DOHH2 (cell line): ENCODE measurements at regions not wholly inside any gene's neighbourhood (a gene's known extent, or its start where the extent isn't known, plus 50 kb on each side); places are given as distances from the start of the nearest gene placed in this dataset.

ENCODE experiments used
- H3F3A ChIP-seq: fragments of 200-600 bp; sonication (generic), shearing (Covaris generic); 2 replicates; pipeline ENCODE4 v1.6.0; 2016; ENCODE audit warnings: antibody characterized with exemption, mild to moderate bottlenecking; ENCODE audit not compliant: control insufficient read depth, insufficient read depth
- H3K27ac ChIP-seq: fragments of 200-600 bp; sonication (generic); 2 replicates; pipeline ENCODE4 v1.5.1; 2014; ENCODE audit warnings: low read depth, mild to moderate bottlenecking, low read length, moderate library complexity
- H3K27me3 ChIP-seq: fragments of 200-600 bp; sonication (generic); 2 replicates; pipeline ENCODE4 v1.6.1; 2014; ENCODE audit warnings: mild to moderate bottlenecking, low read length, mixed read lengths; ENCODE audit not compliant: control insufficient read depth
- H3K36me3 ChIP-seq: fragments of 200-600 bp; sonication (generic); 2 replicates; pipeline ENCODE4 v1.6.1; 2014; ENCODE audit warnings: mild to moderate bottlenecking, low read length, moderate library complexity, mixed read lengths; ENCODE audit not compliant: control insufficient read depth
- H3K4me1 ChIP-seq: fragments of 200-600 bp; sonication (generic); 2 replicates; pipeline ENCODE4 v1.6.1; 2014; ENCODE audit warnings: mild to moderate bottlenecking, low read length, mixed read lengths; ENCODE audit not compliant: control insufficient read depth
- H3K4me2 ChIP-seq: fragments of 200-600 bp; sonication (generic); 2 replicates; pipeline ENCODE4 v1.6.0; 2014; ENCODE audit warnings: mild to moderate bottlenecking, low read length, moderate library complexity
- H3K4me3 ChIP-seq: fragments of 200-600 bp; sonication (generic); 2 replicates; pipeline ENCODE4 v1.5.1; 2014; ENCODE audit warnings: mild to moderate bottlenecking, low read length, mixed read lengths
- H3K79me2 ChIP-seq: fragments of 200-600 bp; sonication (generic); 2 replicates; pipeline ENCODE4 v1.6.1; 2014; ENCODE audit warnings: mild to moderate bottlenecking, low read length, mixed read lengths; ENCODE audit not compliant: control insufficient read depth
- H3K9me2 ChIP-seq: fragments of 200-600 bp; sonication (generic); replicated peaks from 2 replicates; pipeline ENCODE4 v1.6.1; 2014; ENCODE audit warnings: mild to moderate bottlenecking, low read length, mixed read lengths; ENCODE audit not compliant: control insufficient read depth
- H3K9me3 ChIP-seq: fragments of 200-600 bp; sonication (generic); 2 replicates; pipeline ENCODE4 v1.6.1; 2014; ENCODE audit warnings: antibody characterized with exemption, low read length, mixed read lengths; ENCODE audit not compliant: control insufficient read depth, insufficient read depth
- H4K20me1 ChIP-seq: fragments of 200-600 bp; sonication (generic); 2 replicates; pipeline ENCODE4 v1.6.0; 2014; ENCODE audit warnings: low read depth, mild to moderate bottlenecking, antibody characterized with exemption, low read length, moderate library complexity; ENCODE audit not compliant: control insufficient read depth, insufficient read depth
- EZH2phosphoT487 ChIP-seq: fragments of 200-600 bp; sonication (generic); IDR thresholded peaks from 2 replicates; pipeline ENCODE4 v1.6.1; 2017; ENCODE audit warnings: borderline replicate concordance, mild to moderate bottlenecking, antibody characterized with exemption, low read length, moderate library complexity, mixed read lengths
- TF ChIP-seq, protein P1 (sequence below): fragments of 200-600 bp; sonication (generic); IDR thresholded peaks from one replicate; pipeline ENCODE4 v1.5.1; 2014; ENCODE audit warnings: antibody characterized with exemption, mild to moderate bottlenecking, low read depth, low read length; ENCODE audit not compliant: poor library complexity, severe bottlenecking

DNA sequence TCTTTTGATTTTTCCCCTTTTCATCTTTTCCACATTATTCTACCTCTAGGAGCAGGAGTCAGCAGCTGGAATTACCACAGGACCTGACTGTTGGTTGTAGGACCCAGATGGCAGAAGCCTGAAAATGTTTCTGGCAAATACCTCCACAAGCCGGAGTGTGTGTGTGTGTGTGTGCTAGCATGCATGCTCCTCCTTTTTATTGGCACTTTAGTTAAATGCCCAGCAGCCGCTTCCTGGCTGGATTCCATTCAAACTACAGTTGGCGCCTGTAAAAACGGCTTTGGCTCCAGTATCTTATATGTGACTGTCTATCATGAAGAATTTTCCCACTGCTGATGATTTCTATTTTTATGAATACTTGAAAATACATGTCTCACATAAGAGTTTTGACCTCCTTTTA is 319.7 kb upstream of the SP4 start:
- Histone ChIP-seq H3K4me1 (no peaks in the 10 kb centered on the region), H3K9me2 (no peaks in the 10 kb centered on the region), H3K36me3 (no peaks in the 10 kb centered on the region), H4K20me1 (no peaks in the 10 kb centered on the region), H3F3A (no peaks in the 10 kb centered on the region), H3K4me3 (no peak overlapping the region), H3K27me3 (no peaks in the 10 kb centered on the region), H3K9me3 (no peaks in the 10 kb centered on the region), H3K79me2 (no peaks in the 10 kb centered on the region), H3K27ac (no peak overlapping the region), H3K4me2 (no peak overlapping the region)
- TF ChIP-seq EZH2phosphoT487: no peak
- TF ChIP-seq, protein P1, sequence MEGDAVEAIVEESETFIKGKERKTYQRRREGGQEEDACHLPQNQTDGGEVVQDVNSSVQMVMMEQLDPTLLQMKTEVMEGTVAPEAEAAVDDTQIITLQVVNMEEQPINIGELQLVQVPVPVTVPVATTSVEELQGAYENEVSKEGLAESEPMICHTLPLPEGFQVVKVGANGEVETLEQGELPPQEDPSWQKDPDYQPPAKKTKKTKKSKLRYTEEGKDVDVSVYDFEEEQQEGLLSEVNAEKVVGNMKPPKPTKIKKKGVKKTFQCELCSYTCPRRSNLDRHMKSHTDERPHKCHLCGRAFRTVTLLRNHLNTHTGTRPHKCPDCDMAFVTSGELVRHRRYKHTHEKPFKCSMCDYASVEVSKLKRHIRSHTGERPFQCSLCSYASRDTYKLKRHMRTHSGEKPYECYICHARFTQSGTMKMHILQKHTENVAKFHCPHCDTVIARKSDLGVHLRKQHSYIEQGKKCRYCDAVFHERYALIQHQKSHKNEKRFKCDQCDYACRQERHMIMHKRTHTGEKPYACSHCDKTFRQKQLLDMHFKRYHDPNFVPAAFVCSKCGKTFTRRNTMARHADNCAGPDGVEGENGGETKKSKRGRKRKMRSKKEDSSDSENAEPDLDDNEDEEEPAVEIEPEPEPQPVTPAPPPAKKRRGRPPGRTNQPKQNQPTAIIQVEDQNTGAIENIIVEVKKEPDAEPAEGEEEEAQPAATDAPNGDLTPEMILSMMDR: no peak

DNA sequence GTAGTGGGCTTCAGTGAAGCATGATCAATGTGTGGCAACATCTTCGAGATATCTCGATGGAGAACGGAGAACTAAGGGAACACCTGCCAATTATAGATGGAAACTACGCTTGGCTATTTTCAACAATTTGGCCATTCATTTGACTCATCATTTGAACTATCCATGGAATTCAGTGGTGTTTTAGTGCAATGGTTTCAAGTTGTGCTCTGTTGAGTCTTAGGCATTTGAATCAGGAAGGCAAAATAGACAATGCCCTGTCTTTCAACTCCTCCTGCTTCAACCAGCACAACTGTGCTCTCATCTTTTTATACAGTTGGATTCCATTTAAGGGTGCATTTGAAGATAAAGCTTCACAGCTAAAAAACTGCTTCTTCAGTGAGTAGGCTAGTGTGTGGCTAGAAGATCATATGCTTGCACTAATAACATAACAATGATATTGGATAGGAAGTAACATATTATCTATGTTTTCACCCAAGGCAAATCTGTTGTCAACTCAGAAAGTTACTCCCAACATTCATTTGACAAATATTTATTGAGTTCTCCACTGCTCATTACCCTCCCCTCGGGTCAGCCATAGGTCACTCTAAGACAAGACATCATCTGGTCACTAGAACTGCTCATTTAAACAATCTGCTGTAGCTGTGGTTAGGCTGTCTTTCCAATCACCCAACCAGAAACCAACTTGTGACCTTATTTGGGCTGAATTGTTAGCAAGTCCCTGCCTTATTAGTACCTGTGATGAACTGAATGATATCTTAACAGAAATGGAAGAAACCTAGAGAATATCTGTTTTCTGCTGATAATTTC is 314.1 kb upstream of the SP4 start:
- H3K9me2 ChIP-seq: no peaks in the 10 kb centered on the region
- TF ChIP-seq, protein P1: no peak
- no peak for TF ChIP-seq EZH2phosphoT487
- no peaks in the 10 kb centered on the region for H3K9me3 ChIP-seq
- H3F3A ChIP-seq: no peaks in the 10 kb centered on the region
- H3K4me2 ChIP-seq: no peak overlapping the region
- H3K4me3 ChIP-seq: no peak overlapping the region
- no peaks in the 10 kb centered on the region for H4K20me1 ChIP-seq
- no peaks in the 10 kb centered on the region for H3K79me2 ChIP-seq
- no peaks in the 10 kb centered on the region for H3K36me3 ChIP-seq
- H3K27ac ChIP-seq: no peak overlapping the region
- no peaks in the 10 kb centered on the region for H3K4me1 ChIP-seq
- H3K27me3 ChIP-seq: no peaks in the 10 kb centered on the region

DNA sequence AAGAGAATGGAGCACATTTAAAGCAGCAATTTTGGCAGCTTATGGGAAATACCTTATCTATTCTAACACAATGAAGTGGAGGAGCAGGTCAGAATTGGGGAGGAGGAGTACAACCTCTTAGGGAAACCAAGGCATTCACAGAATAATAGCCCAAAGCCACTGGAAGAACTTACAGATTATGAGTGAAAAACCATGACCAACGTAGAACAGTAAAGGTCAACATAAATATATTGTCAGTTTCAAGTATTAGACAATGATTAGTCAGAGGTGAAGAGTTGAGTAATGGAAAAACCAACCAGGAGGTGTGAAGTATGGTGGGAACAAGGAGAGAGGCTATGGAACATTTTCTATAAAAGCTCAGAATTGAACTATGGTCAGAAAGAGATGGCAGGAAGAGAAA is 304.3 kb upstream of the SP4 start:
- no peaks in the 10 kb centered on the region for H3K9me2 ChIP-seq
- no peaks in the 10 kb centered on the region for H3K79me2 ChIP-seq
- no peak overlapping the region for H3K27ac ChIP-seq
- no peak for TF ChIP-seq EZH2phosphoT487
- TF ChIP-seq, protein P1: no peak
- no peak overlapping the region for H3K4me3 ChIP-seq
- H3K9me3 ChIP-seq: no peaks in the 10 kb centered on the region
- no peak overlapping the region for H3K4me2 ChIP-seq
- no peaks in the 10 kb centered on the region for H3K4me1 ChIP-seq
- no peaks in the 10 kb centered on the region for H3F3A ChIP-seq
- H4K20me1 ChIP-seq: no peaks in the 10 kb centered on the region
- no peaks in the 10 kb centered on the region for H3K27me3 ChIP-seq
- H3K36me3 ChIP-seq: no peaks in the 10 kb centered on the region
